Panc1 (cell line): ENCODE measurements at regions not wholly inside any gene's neighbourhood (a gene's known extent, or its start where the extent isn't known, plus 50 kb on each side); places are given as distances from the start of the nearest gene placed in this dataset.

ENCODE experiments used
- ATAC-seq: fragments of 200-7000 bp; cut with Tn5 transposase; 2 replicates; pipeline ENCODE4 v1.9.1; 2020; ENCODE audit warnings: mild to moderate bottlenecking, moderate library complexity
- BruUV-seq: library from RNA; stranded (reverse); fragments of 400-500 nt; replicated peaks from 2 replicates; lab custom pipeline; 2021; lab: Mats Ljungman, UMichigan
- CTCF ChIA-PET: fragments of 300-600 bp; sonication (Branson Sonifier 250); formaldehyde crosslinking; loops from one replicate; lab custom pipeline; 2022; ENCODE audit warnings: antibody characterized with exemption; lab: Charles Lee
- POLR2A ChIA-PET: fragments of 300-600 bp; sonication (Branson Sonifier 250); formaldehyde crosslinking; loops from one replicate; lab custom pipeline; 2022; ENCODE audit warnings: antibody characterized with exemption; lab: Charles Lee
- DNase-seq: peaks from one replicate; pipeline ENCODE4 v3.0.0-alpha.2; 2010; ENCODE audit warnings: low read depth, low spot score
- H3K27ac ChIP-seq: 2 replicates; pipeline ENCODE4 v1.5.1; 2011; ENCODE audit warnings: mild to moderate bottlenecking, low read length, inconsistent platforms
- H3K27me3 ChIP-seq: fragments of 200-500 bp; sonication (Bioruptor generic); 2 replicates; pipeline ENCODE4 v1.6.0; 2014; ENCODE audit warnings: low read length, inconsistent platforms; ENCODE audit not compliant: control insufficient read depth, insufficient read depth
- H3K36me3 ChIP-seq: fragments of 200-500 bp; sonication (Bioruptor generic); 2 replicates; pipeline ENCODE4 v1.5.1; 2014; ENCODE audit warnings: inconsistent platforms, mild to moderate bottlenecking, low read length, moderate library complexity; ENCODE audit not compliant: control insufficient read depth, insufficient read depth
- H3K4me1 ChIP-seq: 2 replicates; pipeline ENCODE4 v1.5.1; 2011; ENCODE audit warnings: inconsistent platforms, mild to moderate bottlenecking, low read length, moderate library complexity; ENCODE audit not compliant: control insufficient read depth, insufficient read depth
- H3K4me3 ChIP-seq, 2 experiments: 2 replicates each; pipeline ENCODE4 v1.5.1; 2011 to 2012; ENCODE audit warnings: low read depth in 2 of 2, low read length in 2 of 2, mild to moderate bottlenecking in 2 of 2, inconsistent platforms in 1 of 2, moderate library complexity in 1 of 2
- H3K9me3 ChIP-seq: fragments of 200-500 bp; sonication (Bioruptor generic); 2 replicates; pipeline ENCODE4 v1.5.1; 2014; ENCODE audit warnings: low read depth, mild to moderate bottlenecking, inconsistent platforms, low read length, moderate library complexity; ENCODE audit not compliant: control insufficient read depth, insufficient read depth
- POLR2AphosphoS5 ChIP-seq: IDR thresholded peaks from 2 replicates; pipeline ENCODE4 v1.6.1; 2012; ENCODE audit warnings: mild to moderate bottlenecking, low read depth, low read length, moderate library complexity
- SIN3A ChIP-seq: IDR thresholded peaks from 2 replicates; pipeline ENCODE4 v1.6.1; 2012; ENCODE audit warnings: low read depth, mild to moderate bottlenecking, low read length, moderate library complexity, borderline replicate concordance; ENCODE audit not compliant: insufficient read depth
- TCF7L2 ChIP-seq: IDR thresholded peaks from 2 replicates; pipeline ENCODE4 v1.6.1; 2011; ENCODE audit warnings: mild to moderate bottlenecking, low read depth, low read length, inconsistent platforms
- in situ Hi-C: cut with HindIII; loops from 2 replicates; pipeline ENCODE4 v1.10.0; 2016; ENCODE audit warnings: low sequenced_read_pairs, low pct_unique_long_range_greater_than_20kb
- intact Hi-C: fragments of 100-400 bp; cut with micrococcal nuclease; formaldehyde crosslinking; loops from one replicate; pipeline ENCODE4 v1.10.0; 2022; ENCODE audit not compliant: unreplicated experiment
- TF ChIP-seq, protein P1 (sequence below): fragments of 450-650 bp; IDR thresholded peaks from 2 replicates; pipeline ENCODE4 v1.5.1; 2017; ENCODE audit warnings: mild to moderate bottlenecking
- TF ChIP-seq, protein P2 (sequence below), 2 experiments: IDR thresholded peaks; 2 replicates each; pipeline ENCODE4 v1.6.1; 2011 to 2012; ENCODE audit warnings: low read depth in 2 of 2, control low read depth in 1 of 2, low read length in 1 of 2, mild to moderate bottlenecking in 1 of 2, moderate library complexity in 1 of 2; ENCODE audit not compliant: insufficient read depth in 1 of 2

DNA sequence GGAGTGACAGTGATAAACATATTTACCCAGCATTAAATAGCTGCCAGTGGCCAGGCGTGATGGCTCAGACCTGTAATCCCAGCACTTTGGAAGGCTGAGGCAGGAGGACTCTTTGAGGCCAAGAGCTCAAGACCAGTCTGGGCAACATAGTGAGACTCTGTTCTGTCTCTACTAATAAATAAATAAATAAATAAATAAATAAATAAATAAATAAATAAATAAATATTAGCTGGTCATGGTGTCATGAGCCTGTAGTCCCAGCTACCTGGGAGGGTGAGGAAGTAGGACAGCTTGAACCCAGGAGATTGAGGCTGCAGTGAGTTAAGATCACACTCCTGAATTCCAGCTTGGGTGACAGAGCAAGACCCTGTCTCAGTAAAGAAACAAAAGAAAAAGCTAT lies 384.0 kb upstream of the ADARB2 start:
- DNase-seq (no peak), ATAC-seq (no peak)
- BruUV-seq: no TSS peak
- Histone ChIP-seq H3K36me3 (no peaks in the 10 kb centered on the region), H3K27ac (no peak overlapping the region), H3K4me1 (no peaks in the 10 kb centered on the region), H3K27me3 (no peaks in the 10 kb centered on the region), H3K4me3 (no peak overlapping the region), H3K9me3 (no peaks in the 10 kb centered on the region)
- TF ChIP-seq SIN3A (no peak), TCF7L2 (no peak), POLR2AphosphoS5 (no peak)
- TF ChIP-seq, protein P1, sequence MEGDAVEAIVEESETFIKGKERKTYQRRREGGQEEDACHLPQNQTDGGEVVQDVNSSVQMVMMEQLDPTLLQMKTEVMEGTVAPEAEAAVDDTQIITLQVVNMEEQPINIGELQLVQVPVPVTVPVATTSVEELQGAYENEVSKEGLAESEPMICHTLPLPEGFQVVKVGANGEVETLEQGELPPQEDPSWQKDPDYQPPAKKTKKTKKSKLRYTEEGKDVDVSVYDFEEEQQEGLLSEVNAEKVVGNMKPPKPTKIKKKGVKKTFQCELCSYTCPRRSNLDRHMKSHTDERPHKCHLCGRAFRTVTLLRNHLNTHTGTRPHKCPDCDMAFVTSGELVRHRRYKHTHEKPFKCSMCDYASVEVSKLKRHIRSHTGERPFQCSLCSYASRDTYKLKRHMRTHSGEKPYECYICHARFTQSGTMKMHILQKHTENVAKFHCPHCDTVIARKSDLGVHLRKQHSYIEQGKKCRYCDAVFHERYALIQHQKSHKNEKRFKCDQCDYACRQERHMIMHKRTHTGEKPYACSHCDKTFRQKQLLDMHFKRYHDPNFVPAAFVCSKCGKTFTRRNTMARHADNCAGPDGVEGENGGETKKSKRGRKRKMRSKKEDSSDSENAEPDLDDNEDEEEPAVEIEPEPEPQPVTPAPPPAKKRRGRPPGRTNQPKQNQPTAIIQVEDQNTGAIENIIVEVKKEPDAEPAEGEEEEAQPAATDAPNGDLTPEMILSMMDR: no peak
- TF ChIP-seq, protein P2, sequence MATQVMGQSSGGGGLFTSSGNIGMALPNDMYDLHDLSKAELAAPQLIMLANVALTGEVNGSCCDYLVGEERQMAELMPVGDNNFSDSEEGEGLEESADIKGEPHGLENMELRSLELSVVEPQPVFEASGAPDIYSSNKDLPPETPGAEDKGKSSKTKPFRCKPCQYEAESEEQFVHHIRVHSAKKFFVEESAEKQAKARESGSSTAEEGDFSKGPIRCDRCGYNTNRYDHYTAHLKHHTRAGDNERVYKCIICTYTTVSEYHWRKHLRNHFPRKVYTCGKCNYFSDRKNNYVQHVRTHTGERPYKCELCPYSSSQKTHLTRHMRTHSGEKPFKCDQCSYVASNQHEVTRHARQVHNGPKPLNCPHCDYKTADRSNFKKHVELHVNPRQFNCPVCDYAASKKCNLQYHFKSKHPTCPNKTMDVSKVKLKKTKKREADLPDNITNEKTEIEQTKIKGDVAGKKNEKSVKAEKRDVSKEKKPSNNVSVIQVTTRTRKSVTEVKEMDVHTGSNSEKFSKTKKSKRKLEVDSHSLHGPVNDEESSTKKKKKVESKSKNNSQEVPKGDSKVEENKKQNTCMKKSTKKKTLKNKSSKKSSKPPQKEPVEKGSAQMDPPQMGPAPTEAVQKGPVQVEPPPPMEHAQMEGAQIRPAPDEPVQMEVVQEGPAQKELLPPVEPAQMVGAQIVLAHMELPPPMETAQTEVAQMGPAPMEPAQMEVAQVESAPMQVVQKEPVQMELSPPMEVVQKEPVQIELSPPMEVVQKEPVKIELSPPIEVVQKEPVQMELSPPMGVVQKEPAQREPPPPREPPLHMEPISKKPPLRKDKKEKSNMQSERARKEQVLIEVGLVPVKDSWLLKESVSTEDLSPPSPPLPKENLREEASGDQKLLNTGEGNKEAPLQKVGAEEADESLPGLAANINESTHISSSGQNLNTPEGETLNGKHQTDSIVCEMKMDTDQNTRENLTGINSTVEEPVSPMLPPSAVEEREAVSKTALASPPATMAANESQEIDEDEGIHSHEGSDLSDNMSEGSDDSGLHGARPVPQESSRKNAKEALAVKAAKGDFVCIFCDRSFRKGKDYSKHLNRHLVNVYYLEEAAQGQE (IDR thresholded peaks at IDR 0.05; ENCODE audit: insufficient read depth in 1 of 2, low read depth in 2 of 2, low read length in 1 of 2): no peak
- ChIA-PET POLR2A (no interaction called here), CTCF (no interaction called here)
- in situ Hi-C loops: no loop called here
- intact Hi-C loops: no loop called here

DNA sequence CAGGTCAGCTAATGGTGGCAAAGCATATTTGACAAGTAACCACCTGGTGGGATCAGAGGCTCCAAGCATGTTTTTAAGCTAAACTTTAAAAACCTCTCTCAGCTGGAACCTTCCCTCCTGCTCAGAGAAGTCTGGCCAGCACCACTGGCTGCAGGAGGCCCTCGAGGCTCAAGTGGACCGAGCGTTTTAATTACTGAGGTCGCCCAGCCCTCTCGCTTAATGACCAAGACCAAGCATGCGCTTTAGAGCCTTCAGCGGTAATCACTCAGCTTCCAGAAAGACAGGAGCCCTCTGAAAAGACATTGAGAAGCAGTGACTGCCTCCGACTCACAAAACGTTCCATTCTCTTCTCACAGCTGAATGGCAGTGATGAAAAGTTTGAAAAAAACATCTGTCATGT lies 383.4 kb upstream of the ADARB2 start:
- Histone ChIP-seq H3K27me3 (no peaks in the 10 kb centered on the region), H3K27ac (no peak overlapping the region), H3K36me3 (no peaks in the 10 kb centered on the region), H3K9me3 (no peaks in the 10 kb centered on the region), H3K4me1 (no peaks in the 10 kb centered on the region), H3K4me3 (no peak overlapping the region)
- intact Hi-C loops: no loop called here
- in situ Hi-C loops: no loop called here
- POLR2A ChIA-PET: no interaction called here
- ATAC-seq: no peak
- CTCF ChIA-PET: no interaction called here
- no peak for DNase-seq
- TF ChIP-seq POLR2AphosphoS5: no peak
- no peak for TF ChIP-seq SIN3A
- TF ChIP-seq, protein P2 (IDR thresholded peaks at IDR 0.05; ENCODE audit: insufficient read depth in 1 of 2, low read depth in 2 of 2, low read length in 1 of 2): no peak
- TF ChIP-seq, protein P1: no peak
- no peak for TF ChIP-seq TCF7L2
- BruUV-seq: no TSS peak
